Trophoblast cell (in vitro differentiated cells and primary cell): ENCODE measurements at regions not wholly inside any gene's neighbourhood (a gene's known extent, or its start where the extent isn't known, plus 50 kb on each side); places are given as distances from the start of the nearest gene placed in this dataset.

Source experiments
- DNase-seq, 2 donors: peaks; one replicate each; pipeline ENCODE4 v3.0.0-alpha.2; 2016
- H2AFZ ChIP-seq: 2 replicates; pipeline ENCODE4 v1.6.1; 2013; ENCODE audit warnings: low read length, moderate library complexity, mild to moderate bottlenecking; ENCODE audit not compliant: insufficient read depth, poor library complexity
- H2AK5ac ChIP-seq: 2 replicates; pipeline ENCODE4 v1.6.1; 2013; ENCODE audit warnings: mild to moderate bottlenecking, low read length
- H2BK120ac ChIP-seq: 2 replicates; pipeline ENCODE4 v1.6.1; 2013; ENCODE audit warnings: low read length, mild to moderate bottlenecking, moderate library complexity; ENCODE audit not compliant: insufficient read depth, poor library complexity
- H2BK12ac ChIP-seq: 2 replicates; pipeline ENCODE4 v1.6.1; 2013; ENCODE audit warnings: mild to moderate bottlenecking, low read length, moderate library complexity
- H2BK5ac ChIP-seq: 2 replicates; pipeline ENCODE4 v1.6.1; 2013; ENCODE audit warnings: low read length, low read depth, moderate library complexity, mild to moderate bottlenecking; ENCODE audit not compliant: poor library complexity
- H3K14ac ChIP-seq: 2 replicates; pipeline ENCODE4 v1.6.1; 2013; ENCODE audit warnings: mild to moderate bottlenecking, low read length
- H3K18ac ChIP-seq: 2 replicates; pipeline ENCODE4 v1.6.1; 2013; ENCODE audit warnings: mild to moderate bottlenecking, low read length
- H3K23ac ChIP-seq: 2 replicates; pipeline ENCODE4 v1.6.1; 2013; ENCODE audit warnings: low read length
- H3K27ac ChIP-seq: 2 replicates; pipeline ENCODE4 v1.5.1; 2013; ENCODE audit warnings: low read depth, mild to moderate bottlenecking, inconsistent platforms, low read length, moderate library complexity
- H3K27me3 ChIP-seq: 2 replicates; pipeline ENCODE4 v1.6.1; 2013; ENCODE audit warnings: inconsistent platforms, mild to moderate bottlenecking, low read length, moderate library complexity; ENCODE audit not compliant: insufficient read depth
- H3K36me3 ChIP-seq, 2 experiments: 1 replicate in 1 of 2; 2 replicates in 1 of 2; pipeline ENCODE4 v1.6.1; 2013; ENCODE audit warnings: low read length in 2 of 2, mild to moderate bottlenecking in 2 of 2, moderate library complexity in 1 of 2; ENCODE audit not compliant: insufficient read depth in 2 of 2, control insufficient read depth in 1 of 2
- H3K4ac ChIP-seq: 2 replicates; pipeline ENCODE4 v1.6.1; 2013; ENCODE audit warnings: low read depth, mild to moderate bottlenecking, low read length, moderate library complexity
- H3K4me1 ChIP-seq, 2 experiments: 1 replicate in 1 of 2; 2 replicates in 1 of 2; pipeline ENCODE4 v1.6.1; 2013; ENCODE audit warnings: low read length in 2 of 2, mild to moderate bottlenecking in 2 of 2, moderate library complexity in 1 of 2; ENCODE audit not compliant: insufficient read depth in 2 of 2, control insufficient read depth in 1 of 2
- H3K4me2 ChIP-seq: 2 replicates; pipeline ENCODE4 v1.6.1; 2013; ENCODE audit warnings: inconsistent platforms, mild to moderate bottlenecking, low read length, moderate library complexity
- H3K4me3 ChIP-seq: 2 replicates; pipeline ENCODE4 v1.5.1; 2013; ENCODE audit warnings: mild to moderate bottlenecking, low read depth, low read length, inconsistent platforms
- H3K79me1 ChIP-seq: one replicate; pipeline ENCODE4 v1.6.1; 2013; ENCODE audit warnings: low read length
- H3K79me2 ChIP-seq: 2 replicates; pipeline ENCODE4 v1.6.1; 2013; ENCODE audit warnings: low read length, mild to moderate bottlenecking; ENCODE audit not compliant: control insufficient read depth, insufficient read depth, poor library complexity
- H3K9ac ChIP-seq: 2 replicates; pipeline ENCODE4 v1.6.1; 2013; ENCODE audit warnings: mild to moderate bottlenecking, low read length
- H3K9me3 ChIP-seq: 2 replicates; pipeline ENCODE4 v1.6.1; 2013; ENCODE audit warnings: low read depth, mild to moderate bottlenecking, control low read depth, inconsistent platforms, low read length; ENCODE audit not compliant: insufficient read depth
- H4K12ac ChIP-seq: 2 replicates; pipeline ENCODE4 v1.6.1; 2013; ENCODE audit warnings: low read depth, mild to moderate bottlenecking, low read length, moderate library complexity
- H4K8ac ChIP-seq: 2 replicates; pipeline ENCODE4 v1.6.1; 2013; ENCODE audit warnings: low read depth, mild to moderate bottlenecking, low read length, moderate library complexity
- H4K91ac ChIP-seq: one replicate; pipeline ENCODE4 v1.6.1; 2013; ENCODE audit warnings: low read depth, mild to moderate bottlenecking, low read length, moderate library complexity
- WGBS: extraction: QIAGEN DNeasy Blood & Tissue Kit; methylation state at CpG from one replicate; pipeline ENCODE4 v1.1.7; 2013; ENCODE audit warnings: missing lambda C conversion rate; ENCODE audit not compliant: insufficient read length, insufficient coverage; ENCODE audit errors: extremely low coverage; 5-methylcytosine and 5-hydroxymethylcytosine counted together

- H4K91ac ChIP-seq = no peak overlapping the region
- no peak overlapping the region for H3K23ac ChIP-seq
- H3K4me2 ChIP-seq = no peak overlapping the region
- no peak overlapping the region for H4K8ac ChIP-seq
- no peak overlapping the region for H3K14ac ChIP-seq
- H3K4ac ChIP-seq = no peak overlapping the region
- peaks cover 8% of the 10 kb centered on the region for H3K79me1 ChIP-seq
- no peak overlapping the region for H3K9ac ChIP-seq
- no peak overlapping the region for H3K27ac ChIP-seq
- H2BK120ac ChIP-seq = no peak overlapping the region
- no peak overlapping the region for H2AK5ac ChIP-seq
- WGBS = no CpG with 5 or more reads among the region's 4 CpGs
- H3K4me1 ChIP-seq = peaks cover 18 to 19% of the 10 kb centered on the region in 2 experiments
- no peak overlapping the region for H2BK12ac ChIP-seq
- no peak for DNase-seq
- H3K79me2 ChIP-seq = no peaks in the 10 kb centered on the region
- no peak overlapping the region for H2AFZ ChIP-seq
- H3K9me3 ChIP-seq = no peaks in the 10 kb centered on the region
- no peak overlapping the region for H3K4me3 ChIP-seq
- H3K27me3 ChIP-seq = no peaks in the 10 kb centered on the region
- H4K12ac ChIP-seq = no peak overlapping the region
- H3K36me3 ChIP-seq = no peaks in the 10 kb centered on the region
- no peak overlapping the region for H3K18ac ChIP-seq
- H2BK5ac ChIP-seq = no peak overlapping the region
Observed at GRCh38 chr6:3654898-3655297, 96.6 kb downstream of the PXDC1 start.

GRCh38 chr6:3654436-3654835 is 97.1 kb downstream of the PXDC1 start:
- Histone ChIP-seq H2BK12ac (peak overlapping the region; percentile 6), H3K79me1 (peaks cover 8% of the 10 kb centered on the region), H3K9me3 (no peaks in the 10 kb centered on the region), H3K27ac (no peak overlapping the region), H2BK5ac (no peak overlapping the region), H4K12ac (no peak overlapping the region), H3K79me2 (no peaks in the 10 kb centered on the region), H3K23ac (no peak overlapping the region), H3K14ac (peak overlapping the region; percentile 13), H3K4ac (no peak overlapping the region), H2AFZ (no peak overlapping the region), H3K4me1 (peaks cover 14 to 16% of the 10 kb centered on the region in 2 experiments), H3K4me3 (no peak overlapping the region), H4K91ac (no peak overlapping the region), H3K36me3 (no peaks in the 10 kb centered on the region), H3K18ac (no peak overlapping the region), H2BK120ac (no peak overlapping the region), H3K27me3 (no peaks in the 10 kb centered on the region), H3K4me2 (no peak overlapping the region), H3K9ac (no peak overlapping the region), H4K8ac (no peak overlapping the region), H2AK5ac (no peak overlapping the region)
- WGBS = no CpG with 5 or more reads among the region's 12 CpGs
- DNase-seq = peak; percentile 30 to 77

- no peak overlapping the region for H2AK5ac ChIP-seq
- H2BK12ac ChIP-seq = no peak overlapping the region
- no peaks in the 10 kb centered on the region for H3K9me3 ChIP-seq
- no peak overlapping the region for H3K14ac ChIP-seq
- H3K18ac ChIP-seq = no peak overlapping the region
- no peak overlapping the region for H3K27ac ChIP-seq
- H3K79me2 ChIP-seq = no peaks in the 10 kb centered on the region
- no peak overlapping the region for H4K12ac ChIP-seq
- H2BK5ac ChIP-seq = no peak overlapping the region
- no peak overlapping the region for H3K4ac ChIP-seq
- no peak overlapping the region for H3K23ac ChIP-seq
- H3K36me3 ChIP-seq = no peaks in the 10 kb centered on the region
- H3K27me3 ChIP-seq = no peaks in the 10 kb centered on the region
- H2BK120ac ChIP-seq = no peak overlapping the region
- H3K4me1 ChIP-seq = peaks cover 12 to 16% of the 10 kb centered on the region in 2 experiments
- peaks cover 5% of the 10 kb centered on the region for H3K79me1 ChIP-seq
- H3K9ac ChIP-seq = no peak overlapping the region
- no CpG with 5 or more reads among the region's 6 CpGs for WGBS
- H2AFZ ChIP-seq = no peak overlapping the region
- H3K4me3 ChIP-seq = no peak overlapping the region
- no peak overlapping the region for H3K4me2 ChIP-seq
- no peak for DNase-seq
- H4K91ac ChIP-seq = no peak overlapping the region
- no peak overlapping the region for H4K8ac ChIP-seq
Observed at GRCh38 chr6:3653528-3654070, 97.9 kb downstream of the PXDC1 start.

- Histone ChIP-seq H3K4me2 (no peak overlapping the region), H3K27me3 (no peaks in the 10 kb centered on the region), H2AFZ (no peak overlapping the region), H3K9me3 (no peaks in the 10 kb centered on the region), H3K4ac (no peak overlapping the region), H3K27ac (no peak overlapping the region), H3K18ac (no peak overlapping the region), H2BK120ac (no peak overlapping the region), H3K79me1 (peaks cover 5% of the 10 kb centered on the region), H3K4me1 (peaks cover 14 to 19% of the 10 kb centered on the region in 2 experiments), H3K14ac (peak overlapping the region; percentile 66), H3K36me3 (no peaks in the 10 kb centered on the region), H3K23ac (no peak overlapping the region), H4K8ac (no peak overlapping the region), H3K9ac (no peak overlapping the region), H4K91ac (no peak overlapping the region), H3K4me3 (no peak overlapping the region), H2BK12ac (peak overlapping the region; percentile 27), H4K12ac (no peak overlapping the region), H3K79me2 (no peaks in the 10 kb centered on the region), H2AK5ac (peak overlapping the region; percentile 27), H2BK5ac (no peak overlapping the region)
- WGBS = no CpG with 5 or more reads among the region's 12 CpGs
- DNase-seq = no peak
Observed at GRCh38 chr6:3651698-3652229, 99.7 kb downstream of the PXDC1 start.
